ENCODE measurements at regions not wholly inside any gene's neighbourhood (a gene's known extent, or its start where the extent isn't known, plus 50 kb on each side); places are given as distances from the start of the nearest gene placed in this dataset.

- no peak for DNase-seq
These were observed 1033.3 kb downstream of the IGSF11 start for GRCh38 chr3:118001380-118001779.

- DNase-seq = no peak
These were observed 1022.7 kb downstream of the IGSF11 start for GRCh38 chr3:118011910-118012309.

- no peak for DNase-seq
These were observed 1005.6 kb downstream of the IGSF11 start for GRCh38 chr3:118029049-118029448.

- DNase-seq = no peak
These were observed 998.4 kb downstream of the IGSF11 start for GRCh38 chr3:118036215-118036614.

- no peak for DNase-seq
These were observed 979.3 kb downstream of the IGSF11 start for GRCh38 chr3:118055381-118055780.

- DNase-seq = no peak
These were observed 977.6 kb downstream of the IGSF11 start for GRCh38 chr3:118057086-118057485.

GRCh38 chr3:118059096-118059495 is 975.5 kb downstream of the IGSF11 start:
- DNase-seq = no peak

- DNase-seq = no peak
These were observed 967.2 kb downstream of the IGSF11 start for GRCh38 chr3:118067439-118067838.

- no peak for DNase-seq
These were observed 958.8 kb downstream of the IGSF11 start for GRCh38 chr3:118075873-118076272.

- DNase-seq = no peak
These were observed 957.3 kb downstream of the IGSF11 start for GRCh38 chr3:118077332-118077731.

- DNase-seq = no peak
These were observed 953.8 kb downstream of the IGSF11 start for GRCh38 chr3:118080889-118081288.

- DNase-seq = no peak
These were observed 946.0 kb downstream of the IGSF11 start for GRCh38 chr3:118088696-118089095.

GRCh38 chr3:118089563-118089962 is 945.1 kb downstream of the IGSF11 start:
- DNase-seq = no peak

GRCh38 chr3:118097226-118097625 is 937.4 kb downstream of the IGSF11 start:
- no peak for DNase-seq

- no peak for DNase-seq
These were observed 937.0 kb downstream of the IGSF11 start for GRCh38 chr3:118097660-118098059.

GRCh38 chr3:118098827-118099226 is 935.8 kb downstream of the IGSF11 start:
- no peak for DNase-seq

- DNase-seq = no peak
These were observed 932.8 kb downstream of the IGSF11 start for GRCh38 chr3:118101891-118102290.

- no peak for DNase-seq
These were observed 931.9 kb downstream of the IGSF11 start for GRCh38 chr3:118102737-118103136.

GRCh38 chr3:118108201-118108600 is 926.4 kb downstream of the IGSF11 start:
- DNase-seq = no peak

GRCh38 chr3:118108769-118109168 is 925.9 kb downstream of the IGSF11 start:
- DNase-seq = no peak

- no peak for DNase-seq
These were observed 924.4 kb downstream of the IGSF11 start for GRCh38 chr3:118110211-118110610.

GRCh38 chr3:118116991-118117390 is 917.7 kb downstream of the IGSF11 start:
- DNase-seq = no peak

- DNase-seq = no peak
These were observed 907.9 kb downstream of the IGSF11 start for GRCh38 chr3:118126751-118127150.

GRCh38 chr3:118127992-118128391 is 906.7 kb downstream of the IGSF11 start:
- DNase-seq = no peak

GRCh38 chr3:118128886-118129285 is 905.8 kb downstream of the IGSF11 start:
- DNase-seq = no peak

GRCh38 chr3:118137778-118138177 is 896.9 kb downstream of the IGSF11 start:
- no peak for DNase-seq
